Transverse colon (tissue), 4 donors: ENCODE measurements at regions not wholly inside any gene's neighbourhood (a gene's known extent, or its start where the extent isn't known, plus 50 kb on each side); places are given as distances from the start of the nearest gene placed in this dataset.

Experiments
- DNase-seq: peaks from one replicate; pipeline ENCODE4 v3.0.0-alpha.2; 2019
- H3K27ac ChIP-seq, 4 donors: fragments of 200-600 bp; sonication (generic); 2 replicates each; pipeline ENCODE4 v1.5.1; 2016 to 2018; ENCODE audit warnings: inconsistent platforms in 4 of 4
- H3K27me3 ChIP-seq: fragments of 200-600 bp; sonication (generic); 2 replicates; pipeline ENCODE4 v1.5.1; 2017; ENCODE audit warnings: inconsistent platforms
- H3K36me3 ChIP-seq, 4 donors: fragments of 200-600 bp; sonication (generic); 2 replicates each; pipeline ENCODE4 v1.5.1; 2017 to 2019; ENCODE audit warnings: inconsistent platforms in 4 of 4
- H3K4me1 ChIP-seq, 4 donors: fragments of 200-600 bp; sonication (generic); 2 replicates each; pipeline ENCODE4 v1.5.1; 2017 to 2020; ENCODE audit warnings: inconsistent platforms in 4 of 4
- H3K4me3 ChIP-seq, 4 donors: fragments of 200-600 bp; sonication (generic); 1 replicate in 1 of 4; 2 replicates in 3 of 4; pipeline versions ENCODE4 v1.5.1 to v1.6.1; 2017 to 2019; ENCODE audit warnings: inconsistent platforms in 4 of 4
- H3K9me3 ChIP-seq, 2 donors: fragments of 200-600 bp; sonication (generic); 2 replicates each; pipeline ENCODE4 v1.5.1; 2017 to 2019; ENCODE audit warnings: inconsistent platforms in 2 of 2
- CTCF ChIP-seq, 5 experiments: fragments of 200-600 bp in 3 of 5; fragments of 450-650 bp in 2 of 5; sonication (generic) in 3 of 5; IDR thresholded peaks; 1 replicate in 2 of 5; 2 replicates in 3 of 5; pipeline ENCODE4 v1.5.1; 2016 to 2017; ENCODE audit warnings: antibody characterized with exemption in 5 of 5, inconsistent platforms in 3 of 5, mild to moderate bottlenecking in 2 of 5, moderate library complexity in 1 of 5
- EP300 ChIP-seq: sonication (generic); formaldehyde crosslinking; IDR thresholded peaks from one replicate; pipeline ENCODE4 v1.6.1; 2017; ENCODE audit warnings: antibody characterized with exemption, low read depth
- POLR2A ChIP-seq: fragments of 450-650 bp; IDR thresholded peaks from one replicate; pipeline ENCODE4 v1.6.1; 2016; ENCODE audit warnings: antibody characterized with exemption, mild to moderate bottlenecking, moderate library complexity
- POLR2AphosphoS5 ChIP-seq, 3 donors: sonication (generic); formaldehyde crosslinking; IDR thresholded peaks; one replicate each; pipeline ENCODE4 v1.6.1; 2016; ENCODE audit warnings: antibody characterized with exemption in 3 of 3
- WGBS, 2 donors: methylation state at CpG; one replicate each; pipeline ENCODE4 v1.1.5; 2018; ENCODE audit warnings: low coverage in 1 of 2; 5-methylcytosine and 5-hydroxymethylcytosine counted together
- in situ Hi-C, 4 donors: fragments of 200-750 bp; cut with MboI; loops; one replicate each; pipeline versions ENCODE4 v1.15.0 to v1.15.1; 2017; ENCODE audit warnings: low sequenced_read_pairs in 3 of 4, low pct_ligation_motif_present in 1 of 4, low pct_unique_long_range_greater_than_20kb in 1 of 4
- intact Hi-C: fragments of 100-400 bp; cut with DNase I; formaldehyde crosslinking; loops from one replicate; pipeline ENCODE4 v1.15.1; 2023; ENCODE audit warnings: low total_unique reads

GRCh38 chr6:11835065-11835464, 56.5 kb upstream of the ADTRP start:
- TF ChIP-seq EP300 (no peak), CTCF (IDR thresholded peaks at IDR 0.05) (no peak), POLR2A (no peak), POLR2AphosphoS5 (IDR thresholded peaks at IDR 0.05) (no peak)
- DNase-seq: no peak
- Histone ChIP-seq H3K27ac (peak overlapping the region in 1 of 4 donors; percentile 28), H3K36me3 (no peaks in the 10 kb centered on the region), H3K27me3 (no peaks in the 10 kb centered on the region), H3K4me1 (no peaks in the 10 kb centered on the region), H3K9me3 (no peaks in the 10 kb centered on the region), H3K4me3 (no peak overlapping the region)
- intact Hi-C loops: no loop called here
- in situ Hi-C loops: loop anchor here in 1 of 4 donors (25.0 kb wide), 1 partner anchor 123 kb away; no protein-coding TSS in a partner anchor
- 77 to 94% methylated on average over 2 of the region's 2 CpGs for WGBS, 2 donors

DNA sequence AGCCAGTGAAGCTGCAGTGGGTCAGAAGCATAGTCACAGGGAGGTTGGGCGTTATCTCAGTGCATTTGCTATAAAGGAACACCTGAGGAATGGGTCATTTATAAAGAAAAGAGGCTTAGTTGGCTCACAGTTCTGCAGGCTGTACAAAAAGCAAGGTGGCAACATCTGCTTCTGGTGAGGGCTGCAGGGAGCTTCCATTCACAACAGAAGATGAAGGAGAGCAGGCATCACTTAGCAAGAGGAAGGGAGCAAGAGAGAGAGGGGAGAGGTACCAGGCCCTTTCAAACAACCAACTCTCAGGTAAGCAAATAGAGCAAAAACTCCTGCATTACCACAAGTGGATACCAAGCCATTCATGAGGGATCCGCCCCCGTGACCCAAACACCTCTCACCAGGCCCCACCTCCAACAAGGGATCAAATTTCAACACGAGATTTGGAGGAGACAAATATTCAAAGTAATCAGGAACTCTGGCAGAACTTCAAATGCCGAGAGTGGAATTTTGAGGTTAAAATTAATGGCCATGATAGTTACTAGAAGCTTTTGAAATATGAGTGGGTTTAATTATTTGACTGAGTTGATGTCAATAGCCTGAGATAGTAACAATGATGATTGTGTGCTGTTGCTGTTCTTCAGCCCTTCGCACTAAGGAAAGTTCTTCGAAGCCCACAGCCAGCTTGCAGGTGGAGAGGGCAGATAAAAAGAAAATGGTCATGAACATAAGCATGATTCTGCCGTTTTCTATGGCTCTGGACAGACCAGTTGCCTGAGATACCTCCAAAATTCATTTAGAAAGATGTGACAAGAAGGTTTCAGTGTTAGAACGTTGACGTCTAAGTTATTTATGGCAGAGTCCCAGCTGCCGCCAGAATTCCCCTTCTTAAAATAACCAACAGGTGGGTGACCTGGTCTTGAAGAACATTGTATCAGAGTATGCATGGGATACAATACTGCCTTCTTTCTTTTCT, 55.3 kb upstream of the ADTRP start:
- H3K36me3 ChIP-seq: no peaks in the 10 kb centered on the region
- no peaks in the 10 kb centered on the region for H3K27me3 ChIP-seq
- H3K9me3 ChIP-seq: no peaks in the 10 kb centered on the region
- in situ Hi-C loops (loop anchor here in 1 of 4 donors (25.0 kb wide), 1 partner anchor 122 kb away; no protein-coding TSS in a partner anchor), intact Hi-C loops (no loop called here)
- peak overlapping the region in 2 of 4 donors; percentile 33 to 62 for H3K27ac ChIP-seq
- H3K4me1 ChIP-seq: peaks cover 0 to 1% (median 0%) of the 10 kb centered on the region in 4 donors
- no peak overlapping the region for H3K4me3 ChIP-seq
- DNase-seq: peak; percentile 50
- TF ChIP-seq EP300 (no peak), POLR2AphosphoS5 (IDR thresholded peaks at IDR 0.05) (peak in 1 of 3 donors; percentile 8)
- WGBS, 2 donors: 72 to 78% methylated on average over 11 of the region's 11 CpGs

- intact Hi-C loops: no loop called here
- Histone ChIP-seq H3K4me3 (no peak overlapping the region), H3K9me3 (no peaks in the 10 kb centered on the region), H3K27me3 (no peaks in the 10 kb centered on the region), H3K36me3 (no peaks in the 10 kb centered on the region), H3K4me1 (peaks cover 0 to 8% (median 0%) of the 10 kb centered on the region in 4 donors), H3K27ac (no peak overlapping the region)
- DNase-seq: no peak
- in situ Hi-C loops: loop anchor here in 1 of 4 donors (25.0 kb wide), 1 partner anchor 119 kb away; no protein-coding TSS in a partner anchor
- WGBS, 2 donors: 94% methylated on average over 17 of the region's 17 CpGs; no CpG with 5 or more reads in 1 of the 2 donors
- TF ChIP-seq POLR2AphosphoS5 (IDR thresholded peaks at IDR 0.05): no peak
- TF ChIP-seq CTCF (IDR thresholded peaks at IDR 0.05): no peak
- no peak for TF ChIP-seq EP300
- TF ChIP-seq POLR2A: no peak
These were observed 53.0 kb upstream of the ADTRP start for GRCh38 chr6:11831653-11832052.

GRCh38 chr6:11830520-11830919, 51.9 kb upstream of the ADTRP start:
- intact Hi-C loops: no loop called here
- in situ Hi-C loops: loop anchor here in 1 of 4 donors (25.0 kb wide), 1 partner anchor 118 kb away; no protein-coding TSS in a partner anchor

More at GRCh38 chr6:11830520-11830919, 51.9 kb upstream of the ADTRP start:
- Histone ChIP-seq H3K27me3 (no peaks in the 10 kb centered on the region), H3K27ac (no peak overlapping the region), H3K4me3 (no peak overlapping the region), H3K4me1 (peaks cover 0 to 8% (median 0%) of the 10 kb centered on the region in 4 donors), H3K9me3 (no peaks in the 10 kb centered on the region), H3K36me3 (no peaks in the 10 kb centered on the region)
- no peak for DNase-seq
- TF ChIP-seq POLR2AphosphoS5 (IDR thresholded peaks at IDR 0.05): no peak
- no peak for TF ChIP-seq POLR2A
- no peak for TF ChIP-seq EP300
- TF ChIP-seq CTCF (IDR thresholded peaks at IDR 0.05): no peak
- WGBS, 2 donors: 97% methylated on average over 3 of the region's 3 CpGs; no CpG with 5 or more reads in 1 of the 2 donors
